MM.1S (cell line): ENCODE measurements at regions not wholly inside any gene's neighbourhood (a gene's known extent, or its start where the extent isn't known, plus 50 kb on each side); places are given as distances from the start of the nearest gene placed in this dataset.

Experiments
- DNase-seq: peaks from one replicate; pipeline ENCODE4 v3.0.0-alpha.2; 2015
- H2AFZ ChIP-seq: fragments of 300-600 bp; sonication (generic); 2 replicates; pipeline ENCODE4 v1.6.0; 2016; ENCODE audit warnings: antibody characterized with exemption, low read length
- H3F3A ChIP-seq: fragments of 300-600 bp; sonication (generic); 2 replicates; pipeline ENCODE4 v1.6.1; 2016; ENCODE audit warnings: mild to moderate bottlenecking, antibody characterized with exemption, low read length, moderate library complexity, mixed read lengths; ENCODE audit not compliant: insufficient read depth
- H3K27ac ChIP-seq: fragments of 300-600 bp; sonication (generic); 2 replicates; pipeline ENCODE4 v1.5.1; 2016; ENCODE audit warnings: mild to moderate bottlenecking, low read length
- H3K27me3 ChIP-seq: fragments of 300-600 bp; sonication (generic); replicated peaks from 2 replicates; pipeline ENCODE4 v1.6.0; 2016; ENCODE audit warnings: low read length; ENCODE audit not compliant: insufficient read depth
- H3K36me3 ChIP-seq: fragments of 300-600 bp; sonication (generic); replicated peaks from 2 replicates; pipeline ENCODE4 v1.6.1; 2016; ENCODE audit warnings: mild to moderate bottlenecking, low read length, mixed read lengths; ENCODE audit not compliant: insufficient read depth
- H3K4me1 ChIP-seq: fragments of 300-600 bp; sonication (generic); 2 replicates; pipeline ENCODE4 v1.6.1; 2016; ENCODE audit warnings: low read length, mixed read lengths
- H3K4me2 ChIP-seq: fragments of 300-600 bp; sonication (generic); 2 replicates; pipeline ENCODE4 v1.6.0; 2016; ENCODE audit warnings: low read depth, low read length
- H3K4me3 ChIP-seq: fragments of 300-600 bp; sonication (generic); 2 replicates; pipeline ENCODE4 v1.5.1; 2016; ENCODE audit warnings: low read length, mixed read lengths
- H3K79me2 ChIP-seq: fragments of 300-600 bp; sonication (generic); 2 replicates; pipeline ENCODE4 v1.6.1; 2016; ENCODE audit warnings: mixed run types, low read length, mixed read lengths
- H3K9ac ChIP-seq: fragments of 300-600 bp; sonication (generic); 2 replicates; pipeline ENCODE4 v1.6.1; 2016; ENCODE audit warnings: low read length, mixed read lengths
- H3K9me2 ChIP-seq: fragments of 300-600 bp; sonication (generic); replicated peaks from 2 replicates; pipeline ENCODE4 v1.6.1; 2016; ENCODE audit warnings: mild to moderate bottlenecking, low read length, mixed read lengths; ENCODE audit not compliant: insufficient read depth
- H3K9me3 ChIP-seq: fragments of 300-600 bp; sonication (generic); replicated peaks from 2 replicates; pipeline ENCODE4 v1.6.1; 2016; ENCODE audit warnings: mild to moderate bottlenecking, low read length, mixed read lengths; ENCODE audit not compliant: insufficient read depth
- H4K20me1 ChIP-seq: fragments of 300-600 bp; sonication (generic); 2 replicates; pipeline ENCODE4 v1.6.1; 2016; ENCODE audit warnings: mild to moderate bottlenecking, low read length, moderate library complexity, mixed read lengths; ENCODE audit not compliant: insufficient read depth
- EZH2 ChIP-seq: fragments of 300-600 bp; sonication (generic); optimal IDR thresholded peaks from 2 replicates; pipeline ENCODE3; 2017; ENCODE audit warnings: low read depth, mild to moderate bottlenecking, antibody characterized with exemption, low read length, mixed read lengths
- EZH2phosphoT487 ChIP-seq: fragments of 300-600 bp; sonication (generic); IDR thresholded peaks from 2 replicates; pipeline ENCODE4 v1.6.1; 2018; ENCODE audit warnings: antibody characterized with exemption, low read length
- TF ChIP-seq, protein P1 (sequence below): fragments of 300-600 bp; sonication (generic); IDR thresholded peaks from 2 replicates; pipeline ENCODE4 v1.5.1; 2016; ENCODE audit warnings: antibody characterized with exemption, low read length, mixed read lengths

- TF ChIP-seq EZH2phosphoT487 (no peak), EZH2 (no peak)
- TF ChIP-seq, protein P1, sequence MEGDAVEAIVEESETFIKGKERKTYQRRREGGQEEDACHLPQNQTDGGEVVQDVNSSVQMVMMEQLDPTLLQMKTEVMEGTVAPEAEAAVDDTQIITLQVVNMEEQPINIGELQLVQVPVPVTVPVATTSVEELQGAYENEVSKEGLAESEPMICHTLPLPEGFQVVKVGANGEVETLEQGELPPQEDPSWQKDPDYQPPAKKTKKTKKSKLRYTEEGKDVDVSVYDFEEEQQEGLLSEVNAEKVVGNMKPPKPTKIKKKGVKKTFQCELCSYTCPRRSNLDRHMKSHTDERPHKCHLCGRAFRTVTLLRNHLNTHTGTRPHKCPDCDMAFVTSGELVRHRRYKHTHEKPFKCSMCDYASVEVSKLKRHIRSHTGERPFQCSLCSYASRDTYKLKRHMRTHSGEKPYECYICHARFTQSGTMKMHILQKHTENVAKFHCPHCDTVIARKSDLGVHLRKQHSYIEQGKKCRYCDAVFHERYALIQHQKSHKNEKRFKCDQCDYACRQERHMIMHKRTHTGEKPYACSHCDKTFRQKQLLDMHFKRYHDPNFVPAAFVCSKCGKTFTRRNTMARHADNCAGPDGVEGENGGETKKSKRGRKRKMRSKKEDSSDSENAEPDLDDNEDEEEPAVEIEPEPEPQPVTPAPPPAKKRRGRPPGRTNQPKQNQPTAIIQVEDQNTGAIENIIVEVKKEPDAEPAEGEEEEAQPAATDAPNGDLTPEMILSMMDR = no peak
- H3K9me3 ChIP-seq = no peaks in the 10 kb centered on the region
- no peaks in the 10 kb centered on the region for H3F3A ChIP-seq
- H3K4me2 ChIP-seq = no peak overlapping the region
- no peaks in the 10 kb centered on the region for H4K20me1 ChIP-seq
- H3K9ac ChIP-seq = no peak overlapping the region
- H3K79me2 ChIP-seq = no peaks in the 10 kb centered on the region
- no peaks in the 10 kb centered on the region for H3K9me2 ChIP-seq
- no peak overlapping the region for H3K4me3 ChIP-seq
- H3K4me1 ChIP-seq = no peaks in the 10 kb centered on the region
- DNase-seq = no peak
- H3K27ac ChIP-seq = no peak overlapping the region
- H3K27me3 ChIP-seq = peaks cover 99% of the 10 kb centered on the region
- H3K36me3 ChIP-seq = no peaks in the 10 kb centered on the region
- no peak overlapping the region for H2AFZ ChIP-seq
Measured at GRCh38 chr17:79505199-79505598, 105.7 kb downstream of the RBFOX3 start.

- no peak for DNase-seq
- Histone ChIP-seq H3K9me3 (no peaks in the 10 kb centered on the region), H3K79me2 (no peaks in the 10 kb centered on the region), H3K36me3 (no peaks in the 10 kb centered on the region), H3K4me1 (no peaks in the 10 kb centered on the region), H3F3A (no peaks in the 10 kb centered on the region), H4K20me1 (no peaks in the 10 kb centered on the region), H2AFZ (no peak overlapping the region), H3K9ac (no peak overlapping the region), H3K4me2 (no peak overlapping the region), H3K9me2 (no peaks in the 10 kb centered on the region), H3K27ac (no peak overlapping the region), H3K27me3 (peaks cover 98% of the 10 kb centered on the region), H3K4me3 (no peak overlapping the region)
- TF ChIP-seq EZH2phosphoT487 = no peak
- no peak for TF ChIP-seq EZH2
- TF ChIP-seq, protein P1 = no peak
Measured at GRCh38 chr17:79504181-79504605, 106.7 kb downstream of the RBFOX3 start.

DNA sequence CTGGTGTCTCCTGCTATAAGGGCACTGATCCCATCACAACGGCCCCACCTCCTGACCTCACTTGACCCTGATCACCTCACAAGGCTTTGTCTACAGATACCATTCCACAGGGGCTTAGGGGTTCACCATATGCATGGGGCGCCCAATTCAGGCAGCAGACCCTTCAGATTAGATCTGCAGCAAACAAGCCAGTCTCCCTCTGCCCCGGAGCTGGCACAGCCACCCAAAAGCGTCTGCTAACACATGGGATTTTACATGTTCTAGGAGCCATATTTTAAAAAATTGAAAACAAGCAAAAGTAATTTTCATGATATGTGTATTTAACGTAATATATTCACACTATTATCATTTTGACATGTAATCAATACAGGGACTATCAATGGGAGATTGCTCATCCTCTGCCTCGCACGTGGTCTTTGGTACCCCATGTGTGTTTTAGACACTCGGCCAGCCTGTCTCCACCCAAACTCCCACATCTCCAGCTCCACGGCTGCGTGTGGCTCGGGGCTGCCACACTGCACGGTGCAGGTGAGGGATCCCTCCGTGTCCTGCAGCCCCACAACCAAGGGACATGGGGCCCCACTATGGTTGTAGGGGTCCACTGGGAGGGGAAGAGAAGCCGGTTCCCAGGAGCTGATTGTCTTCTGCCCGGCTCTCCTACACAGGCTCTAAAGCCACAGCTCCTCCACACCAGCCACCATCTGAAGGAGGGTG is 107.6 kb downstream of the RBFOX3 start:
- Histone ChIP-seq H3K36me3 (no peaks in the 10 kb centered on the region), H3K9ac (no peak overlapping the region), H3K4me2 (no peak overlapping the region), H3K4me3 (no peak overlapping the region), H2AFZ (no peak overlapping the region), H3K79me2 (no peaks in the 10 kb centered on the region), H3F3A (no peaks in the 10 kb centered on the region), H3K9me2 (no peaks in the 10 kb centered on the region), H3K9me3 (no peaks in the 10 kb centered on the region), H3K27ac (no peak overlapping the region), H4K20me1 (no peaks in the 10 kb centered on the region), H3K27me3 (peaks cover 89% of the 10 kb centered on the region), H3K4me1 (no peaks in the 10 kb centered on the region)
- no peak for TF ChIP-seq EZH2
- TF ChIP-seq, protein P1 = no peak
- TF ChIP-seq EZH2phosphoT487 = no peak
- DNase-seq = no peak
